IMR-90 (cell line): ENCODE measurements at regions not wholly inside any gene's neighbourhood (a gene's known extent, or its start where the extent isn't known, plus 50 kb on each side); places are given as distances from the start of the nearest gene placed in this dataset.
A peak's percentile ranks its signal among the peaks of the same experiment; 100 is the strongest.

Experiments used
- ATAC-seq: fragments of 200-7000 bp; cut with Tn5 transposase; 2 replicates; pipeline ENCODE4 v1.9.1; 2020; ENCODE audit warnings: low read depth, mild to moderate bottlenecking, moderate library complexity
- BruUV-seq: library from RNA; stranded (reverse); fragments of 400-500 nt; replicated peaks from 2 replicates; lab custom pipeline; 2021; lab: Mats Ljungman, UMichigan
- CTCF ChIA-PET: fragments of 300-600 bp; formaldehyde crosslinking; extraction: SDS; loops from one replicate; lab custom pipeline; 2021; ENCODE audit warnings: antibody characterized with exemption; lab: Yijun Ruan, JAX
- POLR2A ChIA-PET: fragments of 300-600 bp; sonication (Branson Sonifier 250); formaldehyde crosslinking; loops from one replicate; lab custom pipeline; 2022; ENCODE audit warnings: antibody characterized with exemption; ENCODE audit not compliant: unreplicated experiment; lab: Charles Lee
- DNase-seq: peaks from one replicate; pipeline ENCODE4 v3.0.0; 2013
- H2AFZ ChIP-seq: replicated peaks from 2 replicates; pipeline ENCODE3; 2013; ENCODE audit warnings: low read length, mild to moderate bottlenecking; ENCODE audit not compliant: poor library complexity
- H2AK5ac ChIP-seq: 2 replicates; pipeline ENCODE4 v1.6.1; 2013; ENCODE audit warnings: low read depth, low read length, inconsistent platforms
- H2AK9ac ChIP-seq: replicated peaks from 2 replicates; pipeline ENCODE3; 2013; ENCODE audit warnings: mild to moderate bottlenecking, low read depth, low read length, moderate library complexity; ENCODE audit not compliant: poor library complexity
- H2BK120ac ChIP-seq: 2 replicates; pipeline ENCODE4 v1.6.1; 2013; ENCODE audit warnings: low read depth, low read length, inconsistent platforms
- H2BK15ac ChIP-seq: 3 replicates; pipeline ENCODE4 v1.6.1; 2013; ENCODE audit warnings: low read depth, low read length, inconsistent platforms
- H2BK20ac ChIP-seq: 2 replicates; pipeline ENCODE4 v1.6.1; 2013; ENCODE audit warnings: low read depth, mild to moderate bottlenecking, inconsistent platforms, low read length, moderate library complexity
- H2BK5ac ChIP-seq: 2 replicates; pipeline ENCODE4 v1.6.1; 2013; ENCODE audit warnings: mild to moderate bottlenecking, low read depth, low read length, inconsistent platforms; ENCODE audit not compliant: poor library complexity, severe bottlenecking
- H3K14ac ChIP-seq: replicated peaks from 2 replicates; pipeline ENCODE4 v1.6.1; 2013; ENCODE audit warnings: low read depth, low read length, inconsistent platforms
- H3K18ac ChIP-seq: 2 replicates; pipeline ENCODE4 v1.6.1; 2013; ENCODE audit warnings: low read depth, low read length, control low read depth
- H3K23ac ChIP-seq: 2 replicates; pipeline ENCODE4 v1.6.1; 2013; ENCODE audit warnings: low read depth, low read length, inconsistent platforms
- H3K27ac ChIP-seq: 2 replicates; pipeline ENCODE4 v1.5.1; 2013; ENCODE audit warnings: mild to moderate bottlenecking, control low read depth, low read length; ENCODE audit not compliant: insufficient read depth
- H3K27me3 ChIP-seq: 2 replicates; pipeline ENCODE4 v1.6.1; 2013; ENCODE audit warnings: low read length; ENCODE audit not compliant: control insufficient read depth, insufficient read depth
- H3K36me3 ChIP-seq: 2 replicates; pipeline ENCODE4 v1.6.1; 2013; ENCODE audit warnings: low read length, mixed read lengths; ENCODE audit not compliant: control insufficient read depth, insufficient read depth
- H3K4ac ChIP-seq: 2 replicates; pipeline ENCODE4 v1.6.1; 2013; ENCODE audit warnings: low read depth, low read length, inconsistent platforms
- H3K4me1 ChIP-seq: 2 replicates; pipeline ENCODE4 v1.6.1; 2013; ENCODE audit warnings: low read length, mixed read lengths; ENCODE audit not compliant: control insufficient read depth, insufficient read depth
- H3K4me2 ChIP-seq: 2 replicates; pipeline ENCODE4 v1.6.1; 2013; ENCODE audit warnings: low read depth, mild to moderate bottlenecking, control low read depth, low read length, moderate library complexity
- H3K4me3 ChIP-seq: 2 replicates; pipeline ENCODE4 v1.5.1; 2013; ENCODE audit warnings: low read depth, mild to moderate bottlenecking, control low read depth, low read length, moderate library complexity; ENCODE audit not compliant: insufficient read depth
- H3K56ac ChIP-seq: 2 replicates; pipeline ENCODE4 v1.6.1; 2013; ENCODE audit warnings: low read length, inconsistent platforms; ENCODE audit not compliant: insufficient read depth; ENCODE audit errors: extremely low read depth
- H3K79me1 ChIP-seq, 2 experiments: 2 replicates each; pipeline ENCODE4 v1.6.1; 2013; ENCODE audit warnings: low read length in 2 of 2, inconsistent platforms in 1 of 2, low read depth in 1 of 2
- H3K9ac ChIP-seq: 2 replicates; pipeline ENCODE4 v1.6.1; 2013; ENCODE audit warnings: low read depth, low read length, control low read depth
- H3K9me1 ChIP-seq: 2 replicates; pipeline ENCODE4 v1.6.1; 2013; ENCODE audit warnings: low read length, inconsistent platforms; ENCODE audit not compliant: insufficient read depth
- H3K9me3 ChIP-seq: 2 replicates; pipeline ENCODE4 v1.6.1; 2013; ENCODE audit warnings: low read length; ENCODE audit not compliant: control insufficient read depth, insufficient read depth
- H4K20me1 ChIP-seq: 2 replicates; pipeline ENCODE4 v1.6.1; 2013; ENCODE audit warnings: low read length, inconsistent platforms; ENCODE audit not compliant: insufficient read depth
- H4K5ac ChIP-seq: 2 replicates; pipeline ENCODE4 v1.6.1; 2013; ENCODE audit warnings: mild to moderate bottlenecking, low read depth, low read length, control low read depth
- H4K8ac ChIP-seq, 2 experiments: 2 replicates each; pipeline ENCODE4 v1.6.1; 2013; ENCODE audit warnings: low read depth in 2 of 2, low read length in 2 of 2, control low read depth in 1 of 2, inconsistent platforms in 1 of 2
- H4K91ac ChIP-seq: 2 replicates; pipeline ENCODE4 v1.6.1; 2013; ENCODE audit warnings: low read depth, low read length, inconsistent platforms; ENCODE audit not compliant: insufficient read depth
- FOS ChIP-seq: fragments of 150-350 bp; IDR thresholded peaks from 2 replicates; pipeline ENCODE4 v1.6.1; 2016; ENCODE audit warnings: low read depth, low read length
- MAFK ChIP-seq: IDR thresholded peaks from 2 replicates; pipeline ENCODE4 v1.6.1; 2012; ENCODE audit warnings: low read depth, low read length, improper control_type of control experiment
- WGBS, 2 experiments: methylation state at CpG; one replicate each; pipeline versions ENCODE4 v1.1.5 to v1.1.7; 2013; ENCODE audit warnings: missing lambda C conversion rate in 2 of 2; ENCODE audit not compliant: insufficient read length in 1 of 2; ENCODE audit errors: extremely low coverage in 2 of 2; 5-methylcytosine and 5-hydroxymethylcytosine counted together
- dilution Hi-C: fragments of 300-500 bp; cut with HindIII; formaldehyde crosslinking; loops from one replicate; pipeline ENCODE4 v1.14.3; 2018; ENCODE audit warnings: low sequenced_read_pairs; ENCODE audit not compliant: unreplicated experiment
- in situ Hi-C: fragments of 300-500 bp; cut with MboI; formaldehyde crosslinking; loops from 3 replicates; pipeline ENCODE4 v1.14.3; 2019; ENCODE audit warnings: low sequenced_read_pairs, inconsistent platforms, mixed read lengths
- intact Hi-C: fragments of 100-400 bp; cut with micrococcal nuclease; formaldehyde crosslinking; loops from 2 replicates; pipeline ENCODE4 v1.10.0; 2022

DNA sequence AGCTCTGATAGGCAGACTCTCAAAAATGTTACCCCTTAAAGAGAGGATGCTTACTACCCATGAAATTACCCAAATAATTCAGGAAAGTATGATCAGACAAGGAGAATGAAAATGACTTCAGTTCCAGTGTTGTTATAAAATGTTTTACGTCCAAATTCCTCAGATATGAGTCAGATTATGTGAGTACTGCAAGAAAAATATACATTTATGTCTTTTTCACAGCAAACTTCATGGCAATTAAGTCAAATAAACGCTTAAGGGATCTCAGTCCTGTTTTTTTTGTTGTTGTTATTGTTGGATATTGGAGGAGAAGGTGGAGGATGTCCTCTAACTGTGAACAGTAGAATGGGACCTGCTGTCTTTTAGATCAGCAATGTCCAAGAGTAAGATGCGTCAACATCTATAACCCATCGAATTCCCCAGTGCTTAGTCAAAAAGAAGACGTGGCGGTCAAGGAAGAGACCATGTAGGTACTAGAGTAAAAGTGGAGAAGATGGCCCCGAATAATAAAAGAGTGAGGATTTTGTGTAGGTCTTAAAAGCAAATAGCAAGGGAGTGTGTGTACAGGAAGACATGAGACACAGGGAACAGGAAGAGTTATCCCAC lies 215.4 kb upstream of the IRS2 start:
- BruUV-seq: no TSS peak
- Histone ChIP-seq H2BK20ac (peak overlapping the region; percentile 96), H3K14ac (peak overlapping the region; percentile 84), H3K79me1 (no peaks in the 10 kb centered on the region), H3K18ac (peak overlapping the region; percentile 66), H4K91ac (peak overlapping the region; percentile 95), H4K20me1 (no peaks in the 10 kb centered on the region), H2BK5ac (peak overlapping the region; percentile 76), H2BK15ac (peak overlapping the region; percentile 83; the same call in 2 of the 3 replicates), H3K4me1 (peaks cover 25% of the 10 kb centered on the region), H4K5ac (peak overlapping the region; percentile 86), H3K23ac (peak overlapping the region; percentile 7), H2AK5ac (peak overlapping the region; percentile 76), H3K4ac (peak overlapping the region; percentile 89), H3K27ac (peak overlapping the region; percentile 75), H3K27me3 (no peaks in the 10 kb centered on the region), H3K9me3 (no peaks in the 10 kb centered on the region), H3K4me3 (no peak overlapping the region), H2AFZ (no peak overlapping the region), H3K56ac (peak overlapping the region; percentile 31), H3K36me3 (no peaks in the 10 kb centered on the region), H2BK120ac (peak overlapping the region; percentile 84), H3K4me2 (peak overlapping the region; percentile 57; the same call in 1 of the 2 replicates), H3K9me1 (peaks cover 16% of the 10 kb centered on the region), H4K8ac (peak overlapping the region; percentile 61 to 87), H2AK9ac (no peak overlapping the region), H3K9ac (no peak overlapping the region)
- in situ Hi-C loops (no loop called here), dilution Hi-C loops (no loop called here), intact Hi-C loops (no loop called here)
- WGBS, 2 experiments: no CpG with 5 or more reads among the region's 7 CpGs
- CTCF ChIA-PET: no interaction called here
- ATAC-seq (peak; percentile 56), DNase-seq (peak; percentile 90)
- TF ChIP-seq FOS (peak; percentile 51; the same call in 1 of the 2 replicates), MAFK (no peak)
- POLR2A ChIA-PET: interaction anchor here (0.5 kb wide), 1 partner anchor 37 kb away, joined by 3 read pairs; no protein-coding TSS in a partner anchor
